Kidney epithelial cell (primary cell): ENCODE measurements at regions not wholly inside any gene's neighbourhood (a gene's known extent, or its start where the extent isn't known, plus 50 kb on each side); places are given as distances from the start of the nearest gene placed in this dataset.

Experiments
- DNase-seq: peaks from one replicate; pipeline ENCODE4 v3.0.0-alpha.2; 2010; ENCODE audit warnings: low read depth
- H3K27me3 ChIP-seq: 2 replicates; pipeline ENCODE4 v1.6.0; 2011; ENCODE audit warnings: low read length; ENCODE audit not compliant: control insufficient read depth, insufficient read depth
- H3K36me3 ChIP-seq: 2 replicates; pipeline ENCODE4 v1.5.1; 2011; ENCODE audit warnings: low read length; ENCODE audit not compliant: control insufficient read depth, insufficient read depth
- H3K4me3 ChIP-seq: 2 replicates; pipeline ENCODE4 v1.5.1; 2011; ENCODE audit warnings: low read depth, mild to moderate bottlenecking, control low read depth, low read length
- TF ChIP-seq, protein P1 (sequence below): IDR thresholded peaks from 2 replicates; pipeline ENCODE4 v1.5.1; 2011; ENCODE audit warnings: mild to moderate bottlenecking, moderate library complexity, low read length, control low read depth, inconsistent platforms; ENCODE audit not compliant: insufficient read depth, poor library complexity, severe bottlenecking

DNA sequence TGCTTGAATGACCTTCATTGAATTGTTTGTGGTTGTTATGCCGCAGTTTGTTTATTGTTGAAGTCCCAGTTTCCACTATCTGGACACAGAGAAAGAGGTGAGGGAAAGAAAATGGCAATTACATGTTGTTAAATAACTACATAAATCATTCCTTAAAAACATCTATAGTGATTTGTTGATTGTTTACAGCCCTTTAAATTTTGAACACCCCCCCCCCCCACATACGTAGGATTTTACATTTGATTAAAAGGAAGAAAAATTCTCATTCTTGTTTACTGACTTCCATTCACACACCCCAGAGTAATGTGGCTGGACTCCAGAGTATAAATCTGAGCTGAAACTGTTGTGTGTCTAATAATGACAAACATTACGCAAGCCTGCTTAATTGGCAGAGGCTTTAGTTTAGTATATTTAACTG lies 87.1 kb upstream of the FAM174A start:
- DNase-seq, result no peak
- Histone ChIP-seq H3K4me3 (no peak overlapping the region), H3K36me3 (no peaks in the 10 kb centered on the region), H3K27me3 (no peaks in the 10 kb centered on the region)
- TF ChIP-seq, protein P1, sequence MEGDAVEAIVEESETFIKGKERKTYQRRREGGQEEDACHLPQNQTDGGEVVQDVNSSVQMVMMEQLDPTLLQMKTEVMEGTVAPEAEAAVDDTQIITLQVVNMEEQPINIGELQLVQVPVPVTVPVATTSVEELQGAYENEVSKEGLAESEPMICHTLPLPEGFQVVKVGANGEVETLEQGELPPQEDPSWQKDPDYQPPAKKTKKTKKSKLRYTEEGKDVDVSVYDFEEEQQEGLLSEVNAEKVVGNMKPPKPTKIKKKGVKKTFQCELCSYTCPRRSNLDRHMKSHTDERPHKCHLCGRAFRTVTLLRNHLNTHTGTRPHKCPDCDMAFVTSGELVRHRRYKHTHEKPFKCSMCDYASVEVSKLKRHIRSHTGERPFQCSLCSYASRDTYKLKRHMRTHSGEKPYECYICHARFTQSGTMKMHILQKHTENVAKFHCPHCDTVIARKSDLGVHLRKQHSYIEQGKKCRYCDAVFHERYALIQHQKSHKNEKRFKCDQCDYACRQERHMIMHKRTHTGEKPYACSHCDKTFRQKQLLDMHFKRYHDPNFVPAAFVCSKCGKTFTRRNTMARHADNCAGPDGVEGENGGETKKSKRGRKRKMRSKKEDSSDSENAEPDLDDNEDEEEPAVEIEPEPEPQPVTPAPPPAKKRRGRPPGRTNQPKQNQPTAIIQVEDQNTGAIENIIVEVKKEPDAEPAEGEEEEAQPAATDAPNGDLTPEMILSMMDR, result no peak

- Histone ChIP-seq H3K36me3 (no peaks in the 10 kb centered on the region), H3K4me3 (no peak overlapping the region), H3K27me3 (no peaks in the 10 kb centered on the region)
- DNase-seq, result no peak
- TF ChIP-seq, protein P1, result no peak
Observed at GRCh38 chr5:100446879-100447430, 88.2 kb upstream of the FAM174A start.

DNA sequence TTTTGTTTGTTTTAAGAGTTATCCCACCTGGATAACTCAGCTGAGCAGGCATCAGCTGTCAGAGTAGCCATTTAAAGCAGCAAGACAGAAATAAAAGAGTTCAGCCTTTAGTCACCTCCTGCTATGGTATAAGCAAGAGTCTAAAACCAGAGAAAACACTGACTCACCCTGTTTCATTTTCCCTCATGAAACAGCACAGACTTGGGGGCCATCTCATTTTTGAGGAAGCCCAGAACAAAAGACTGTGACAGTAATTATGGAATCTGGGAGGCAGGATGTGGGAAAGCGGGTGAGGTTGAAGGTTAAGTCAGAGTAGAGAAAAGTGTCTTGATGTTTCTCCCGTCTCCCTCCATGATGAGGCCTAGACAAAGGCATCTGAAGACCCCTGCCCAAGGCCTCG lies 90.2 kb upstream of the FAM174A start:
- Histone ChIP-seq H3K36me3 (no peaks in the 10 kb centered on the region), H3K27me3 (no peaks in the 10 kb centered on the region), H3K4me3 (no peak overlapping the region)
- TF ChIP-seq, protein P1, result no peak
- no peak for DNase-seq

DNA sequence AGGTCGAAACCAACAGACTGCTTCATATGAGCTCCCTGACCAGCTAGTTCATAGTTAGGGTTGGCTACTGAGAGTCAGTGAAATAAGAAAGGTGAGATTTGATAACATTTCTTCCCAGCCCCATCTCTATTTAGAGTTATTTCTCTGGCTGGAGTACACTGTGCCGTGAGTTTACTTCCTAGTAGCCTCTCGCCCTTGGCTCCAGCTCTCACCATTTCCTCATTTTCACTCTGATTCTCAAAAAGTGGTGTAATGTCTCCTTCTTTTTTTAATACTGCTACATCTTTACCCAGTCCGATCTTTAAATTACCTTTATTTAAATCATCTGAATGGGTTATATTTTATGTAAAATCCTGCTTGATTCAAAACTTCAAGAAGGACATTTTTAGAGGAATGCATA lies 100.4 kb upstream of the FAM174A start:
- H3K36me3 ChIP-seq, result no peaks in the 10 kb centered on the region
- H3K4me3 ChIP-seq, result no peak overlapping the region
- TF ChIP-seq, protein P1, result no peak
- no peak for DNase-seq
- no peaks in the 10 kb centered on the region for H3K27me3 ChIP-seq

DNA sequence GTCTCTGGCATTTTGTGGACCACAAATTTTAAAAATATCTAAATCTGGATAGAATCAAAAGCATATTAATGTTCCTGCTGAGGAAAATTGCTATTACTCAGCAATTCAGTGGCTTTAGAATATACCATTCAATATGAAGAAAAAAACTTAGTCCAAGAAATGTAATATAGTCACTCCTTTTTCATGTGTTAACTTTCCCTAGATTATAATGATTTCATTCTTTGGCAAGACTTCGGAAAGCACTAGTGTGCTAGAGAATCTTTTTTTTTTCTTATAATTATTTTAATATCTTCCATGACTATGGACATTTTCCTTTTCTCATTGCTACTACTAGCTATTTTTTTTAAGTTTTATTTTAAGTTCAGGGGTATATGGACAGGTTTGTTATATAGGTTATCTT lies 102.4 kb upstream of the FAM174A start:
- TF ChIP-seq, protein P1, result no peak
- Histone ChIP-seq H3K27me3 (no peaks in the 10 kb centered on the region), H3K4me3 (no peak overlapping the region), H3K36me3 (no peaks in the 10 kb centered on the region)
- DNase-seq, result no peak

DNA sequence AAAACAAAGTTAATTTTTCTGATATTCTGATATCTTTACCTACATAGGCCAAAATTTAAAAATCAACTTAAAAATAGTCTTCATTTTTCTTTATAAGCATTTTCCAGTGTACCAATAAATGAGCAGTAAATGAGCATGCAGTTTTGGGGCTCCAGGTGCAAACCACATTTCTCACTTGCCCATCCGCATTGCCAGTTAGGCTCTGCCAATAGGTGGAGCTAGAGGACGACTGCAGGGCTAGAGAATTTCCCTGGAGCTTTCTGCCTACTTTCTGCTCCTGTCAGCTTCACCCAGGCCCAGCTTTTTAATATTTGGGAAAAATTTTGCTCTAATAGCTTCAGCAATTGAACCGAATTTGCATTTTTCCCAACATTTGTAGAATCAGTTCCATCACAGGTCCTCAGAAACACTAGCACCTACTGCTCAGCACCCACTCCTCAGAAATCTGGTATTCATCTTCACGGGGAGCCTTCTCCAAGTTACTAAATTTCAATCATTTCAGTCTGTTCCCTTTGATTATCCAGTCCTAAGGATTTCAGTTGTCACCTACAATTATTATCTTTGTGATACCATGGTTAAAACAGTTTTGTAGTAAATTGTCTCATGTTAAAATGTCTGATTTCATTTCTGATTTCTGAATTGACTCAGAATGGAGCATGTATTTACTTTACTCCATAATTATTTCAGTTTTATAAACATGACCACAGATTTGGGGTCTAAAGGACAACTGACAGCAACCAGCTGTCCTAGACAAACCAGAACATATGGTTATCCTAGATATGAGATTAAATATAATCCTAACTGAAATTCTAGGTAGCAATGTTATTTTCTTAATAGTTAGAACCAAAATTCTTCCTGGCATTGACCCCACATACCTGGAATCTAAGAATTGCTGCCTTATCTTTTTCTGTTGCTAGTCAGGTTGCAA lies 104.6 kb upstream of the FAM174A start:
- no peak for DNase-seq
- H3K27me3 ChIP-seq, result no peaks in the 10 kb centered on the region
- no peaks in the 10 kb centered on the region for H3K36me3 ChIP-seq
- TF ChIP-seq, protein P1, result peak; percentile 97
- H3K4me3 ChIP-seq, result no peak overlapping the region
